PC-3 (cell line): ENCODE measurements at regions not wholly inside any gene's neighbourhood (a gene's known extent, or its start where the extent isn't known, plus 50 kb on each side); places are given as distances from the start of the nearest gene placed in this dataset.

ENCODE experiments used
- EZH2 ChIP-seq: fragments of 300-600 bp; sonication (generic); IDR thresholded peaks from one replicate; pipeline ENCODE4 v1.6.1; 2017; ENCODE audit warnings: antibody characterized with exemption, mild to moderate bottlenecking, low read length; ENCODE audit not compliant: unreplicated experiment
- EZH2phosphoT487 ChIP-seq: fragments of 300-600 bp; sonication (generic); IDR thresholded peaks from 2 replicates; pipeline ENCODE4 v1.6.1; 2018; ENCODE audit warnings: mild to moderate bottlenecking, antibody characterized with exemption, low read length, borderline replicate concordance
- TF ChIP-seq, protein P1 (sequence below): fragments of 300-600 bp; sonication (generic); conservative IDR thresholded peaks from 2 replicates; pipeline ENCODE4 v1.5.1; 2017; ENCODE audit warnings: antibody characterized with exemption, low read depth, mild to moderate bottlenecking, low read length

- TF ChIP-seq, protein P1, sequence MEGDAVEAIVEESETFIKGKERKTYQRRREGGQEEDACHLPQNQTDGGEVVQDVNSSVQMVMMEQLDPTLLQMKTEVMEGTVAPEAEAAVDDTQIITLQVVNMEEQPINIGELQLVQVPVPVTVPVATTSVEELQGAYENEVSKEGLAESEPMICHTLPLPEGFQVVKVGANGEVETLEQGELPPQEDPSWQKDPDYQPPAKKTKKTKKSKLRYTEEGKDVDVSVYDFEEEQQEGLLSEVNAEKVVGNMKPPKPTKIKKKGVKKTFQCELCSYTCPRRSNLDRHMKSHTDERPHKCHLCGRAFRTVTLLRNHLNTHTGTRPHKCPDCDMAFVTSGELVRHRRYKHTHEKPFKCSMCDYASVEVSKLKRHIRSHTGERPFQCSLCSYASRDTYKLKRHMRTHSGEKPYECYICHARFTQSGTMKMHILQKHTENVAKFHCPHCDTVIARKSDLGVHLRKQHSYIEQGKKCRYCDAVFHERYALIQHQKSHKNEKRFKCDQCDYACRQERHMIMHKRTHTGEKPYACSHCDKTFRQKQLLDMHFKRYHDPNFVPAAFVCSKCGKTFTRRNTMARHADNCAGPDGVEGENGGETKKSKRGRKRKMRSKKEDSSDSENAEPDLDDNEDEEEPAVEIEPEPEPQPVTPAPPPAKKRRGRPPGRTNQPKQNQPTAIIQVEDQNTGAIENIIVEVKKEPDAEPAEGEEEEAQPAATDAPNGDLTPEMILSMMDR: no peak
- TF ChIP-seq EZH2phosphoT487 (no peak), EZH2 (no peak)
Observed at GRCh38 chr4:157023941-157024340, 52.0 kb upstream of the GLRB start.
